ENCODE measurements at regions not wholly inside any gene's neighbourhood (a gene's known extent, or its start where the extent isn't known, plus 50 kb on each side); places are given as distances from the start of the nearest gene placed in this dataset.
"Not testable (repeated sequence)": the region's sequence is repeated elsewhere in the genome, so short reads cannot be mapped to it uniquely, and the experiment has no call there.

DNA sequence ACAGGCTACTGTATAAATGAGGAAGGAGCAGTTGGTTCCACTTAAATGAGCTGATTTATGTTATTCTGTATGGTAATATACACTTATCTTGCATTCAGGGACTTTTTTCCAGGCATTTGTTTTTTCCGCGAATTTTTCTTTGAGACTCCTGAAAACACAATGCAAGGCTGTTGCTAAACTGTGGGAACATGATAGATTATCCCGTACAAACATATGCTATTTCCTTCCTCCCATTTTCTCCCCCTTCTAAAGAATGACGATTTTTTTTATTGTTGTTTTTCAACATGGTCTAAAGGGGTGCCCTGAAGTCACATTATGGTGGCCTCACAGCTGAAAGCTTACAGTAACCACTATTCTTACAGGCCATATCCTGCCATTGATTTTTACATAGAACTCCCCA lies 523.9 kb upstream of the NRP1 start:
- DNase-seq (ENCODE audit: low spot score) = no peak
- TF ChIP-seq, protein P1, sequence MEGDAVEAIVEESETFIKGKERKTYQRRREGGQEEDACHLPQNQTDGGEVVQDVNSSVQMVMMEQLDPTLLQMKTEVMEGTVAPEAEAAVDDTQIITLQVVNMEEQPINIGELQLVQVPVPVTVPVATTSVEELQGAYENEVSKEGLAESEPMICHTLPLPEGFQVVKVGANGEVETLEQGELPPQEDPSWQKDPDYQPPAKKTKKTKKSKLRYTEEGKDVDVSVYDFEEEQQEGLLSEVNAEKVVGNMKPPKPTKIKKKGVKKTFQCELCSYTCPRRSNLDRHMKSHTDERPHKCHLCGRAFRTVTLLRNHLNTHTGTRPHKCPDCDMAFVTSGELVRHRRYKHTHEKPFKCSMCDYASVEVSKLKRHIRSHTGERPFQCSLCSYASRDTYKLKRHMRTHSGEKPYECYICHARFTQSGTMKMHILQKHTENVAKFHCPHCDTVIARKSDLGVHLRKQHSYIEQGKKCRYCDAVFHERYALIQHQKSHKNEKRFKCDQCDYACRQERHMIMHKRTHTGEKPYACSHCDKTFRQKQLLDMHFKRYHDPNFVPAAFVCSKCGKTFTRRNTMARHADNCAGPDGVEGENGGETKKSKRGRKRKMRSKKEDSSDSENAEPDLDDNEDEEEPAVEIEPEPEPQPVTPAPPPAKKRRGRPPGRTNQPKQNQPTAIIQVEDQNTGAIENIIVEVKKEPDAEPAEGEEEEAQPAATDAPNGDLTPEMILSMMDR (IDR thresholded peaks at IDR 0.05; ENCODE audit: extremely low read depth, insufficient read depth, missing control alignments) = no peak
- in situ Hi-C loops (cut with MboI; ENCODE audit: low pct_unique_long_range_greater_than_20kb, low sequenced_read_pairs, unreplicated experiment) = no loop called here

DNA sequence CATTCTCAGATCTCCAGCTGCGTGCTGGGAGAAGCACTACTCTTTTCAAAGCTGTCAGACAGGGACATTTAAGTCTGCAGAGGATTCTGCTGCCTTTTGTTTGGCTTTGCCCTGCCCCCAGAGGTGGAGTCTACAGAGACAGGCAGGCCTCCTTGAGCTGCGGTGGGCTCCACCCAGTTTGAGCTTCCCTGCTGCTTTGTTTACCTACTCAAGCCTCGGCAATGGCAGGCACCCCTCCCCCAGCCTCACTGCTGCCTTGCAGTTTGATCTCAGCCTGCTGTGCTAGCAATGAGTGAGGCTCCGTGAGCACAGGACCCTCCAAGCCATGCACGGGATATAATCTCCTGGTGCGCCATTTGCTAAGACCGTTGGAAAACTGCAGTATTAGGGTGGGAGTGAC lies 518.8 kb upstream of the NRP1 start:
- in situ Hi-C loops (cut with MboI; ENCODE audit: low pct_unique_long_range_greater_than_20kb, low sequenced_read_pairs, unreplicated experiment); DNase-seq (ENCODE audit: low spot score): not testable (repeated sequence)

DNA sequence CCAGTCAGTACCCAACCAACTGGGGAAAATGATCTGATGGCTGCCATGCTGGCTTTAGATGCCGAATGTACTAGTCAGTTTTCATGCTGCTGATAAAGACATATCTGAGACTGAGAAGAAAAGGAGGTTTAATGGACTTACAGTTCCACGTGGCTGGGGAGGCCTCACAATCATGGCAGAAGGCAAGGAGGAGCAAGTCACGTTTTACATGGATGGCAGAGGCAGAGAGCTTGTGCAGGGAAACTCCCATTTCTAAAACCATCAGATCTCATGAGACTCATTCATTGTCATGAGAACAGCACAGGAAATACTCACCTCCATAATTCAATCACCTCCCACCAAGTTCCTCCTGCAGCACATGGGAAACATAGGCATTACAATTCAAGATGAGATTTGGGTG lies 508.9 kb upstream of the NRP1 start:
- in situ Hi-C loops (cut with MboI; ENCODE audit: low pct_unique_long_range_greater_than_20kb, low sequenced_read_pairs, unreplicated experiment) = no loop called here
- TF ChIP-seq, protein P1 (IDR thresholded peaks at IDR 0.05; ENCODE audit: extremely low read depth, insufficient read depth, missing control alignments) = no peak
- DNase-seq (ENCODE audit: low spot score) = no peak

DNA sequence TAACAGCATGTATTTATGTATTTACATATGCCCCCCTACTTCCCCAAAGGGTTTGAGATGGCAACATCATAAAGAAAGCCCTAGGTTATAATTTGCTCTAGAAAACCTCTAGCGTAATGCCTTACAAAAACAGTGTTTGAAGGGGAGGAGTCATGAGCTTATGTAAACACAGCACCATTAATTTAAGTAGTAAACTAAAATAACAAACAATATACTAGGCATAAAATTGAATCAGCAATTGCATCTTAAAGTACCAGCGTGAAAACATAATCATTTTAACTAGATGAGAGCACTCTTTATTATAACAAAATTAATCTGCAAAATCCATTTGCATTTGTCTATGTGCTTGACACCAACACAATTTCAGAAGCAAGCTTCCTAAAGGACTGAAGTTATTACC lies 507.2 kb upstream of the NRP1 start:
- in situ Hi-C loops (cut with MboI; ENCODE audit: low pct_unique_long_range_greater_than_20kb, low sequenced_read_pairs, unreplicated experiment) = no loop called here
- DNase-seq (ENCODE audit: low spot score) = no peak
- TF ChIP-seq, protein P1 (IDR thresholded peaks at IDR 0.05; ENCODE audit: extremely low read depth, insufficient read depth, missing control alignments) = no peak

DNA sequence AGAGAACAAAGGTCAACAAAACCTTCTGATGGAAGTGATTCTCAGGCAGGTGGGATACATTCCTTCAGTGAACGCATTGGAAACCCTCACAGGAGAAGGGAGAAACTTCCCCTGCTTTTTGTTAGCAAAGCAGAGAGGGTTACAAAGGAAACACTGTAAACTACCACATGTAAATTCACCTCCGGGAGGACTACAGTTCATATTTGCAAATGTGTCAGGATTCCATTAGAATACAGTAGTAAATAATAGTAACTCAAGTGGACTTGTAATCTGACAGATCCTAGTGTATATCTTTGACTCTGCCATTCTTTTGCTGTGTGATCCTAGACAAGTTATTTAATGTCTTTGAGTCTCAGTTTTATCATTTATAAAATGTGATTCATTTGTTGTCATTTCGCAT lies 504.3 kb upstream of the NRP1 start:
- in situ Hi-C loops (cut with MboI; ENCODE audit: low pct_unique_long_range_greater_than_20kb, low sequenced_read_pairs, unreplicated experiment) = no loop called here
- DNase-seq (ENCODE audit: low spot score) = no peak

DNA sequence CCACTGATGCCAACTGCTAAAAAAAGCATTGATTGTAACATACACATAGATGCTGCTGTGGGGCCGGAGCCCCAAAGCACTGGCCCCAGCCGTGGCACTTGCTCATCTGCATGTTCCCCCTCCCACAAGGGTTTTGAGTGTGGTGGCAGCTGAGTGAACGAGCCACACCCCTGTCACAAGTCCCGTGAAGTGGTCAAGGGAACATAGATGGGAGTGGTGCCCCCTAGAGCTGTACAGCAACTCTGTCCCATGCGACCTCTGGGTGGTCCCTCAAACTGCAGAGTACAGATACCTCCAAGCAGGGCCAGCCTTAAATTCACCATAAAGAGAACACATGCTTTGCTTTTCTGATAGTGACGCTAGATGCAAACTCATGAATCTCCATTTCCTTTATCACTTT lies 503.3 kb upstream of the NRP1 start:
- in situ Hi-C loops (cut with MboI; ENCODE audit: low pct_unique_long_range_greater_than_20kb, low sequenced_read_pairs, unreplicated experiment) = no loop called here

More for the DNA sequence above, 504.3 kb upstream of the NRP1 start:
- TF ChIP-seq, protein P1 (IDR thresholded peaks at IDR 0.05; ENCODE audit: extremely low read depth, insufficient read depth, missing control alignments) = no peak

DNA sequence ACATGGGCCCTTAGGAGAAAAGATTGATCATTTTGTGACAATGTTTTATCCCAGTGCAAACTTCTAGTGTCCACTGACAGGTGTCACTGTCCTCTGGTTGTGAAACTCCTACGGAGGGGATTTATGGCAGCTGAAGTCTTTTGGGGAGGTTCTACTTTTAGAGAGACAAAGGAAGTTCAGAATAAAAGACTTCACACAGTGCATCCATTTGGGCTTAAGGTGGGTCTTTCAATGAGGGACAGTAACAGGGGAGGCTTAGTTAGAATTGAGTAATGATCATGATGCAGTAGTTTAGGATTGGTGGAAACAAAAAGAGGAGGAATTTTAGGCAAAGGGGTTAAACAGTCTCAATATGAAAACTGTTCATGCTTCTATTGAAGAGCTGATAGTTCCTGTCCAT lies 501.1 kb upstream of the NRP1 start:
- in situ Hi-C loops (cut with MboI; ENCODE audit: low pct_unique_long_range_greater_than_20kb, low sequenced_read_pairs, unreplicated experiment) = no loop called here
- DNase-seq (ENCODE audit: low spot score) = no peak
- TF ChIP-seq, protein P1 (IDR thresholded peaks at IDR 0.05; ENCODE audit: extremely low read depth, insufficient read depth, missing control alignments) = no peak

More for the DNA sequence above, 503.3 kb upstream of the NRP1 start:
- TF ChIP-seq, protein P1 (IDR thresholded peaks at IDR 0.05; ENCODE audit: extremely low read depth, insufficient read depth, missing control alignments) = no peak
- no peak for DNase-seq (ENCODE audit: low spot score)
